8988T (cell line): ENCODE measurements at regions not wholly inside any gene's neighbourhood (a gene's known extent, or its start where the extent isn't known, plus 50 kb on each side); places are given as distances from the start of the nearest gene placed in this dataset.

Experiments used
- DNase-seq: peaks from one replicate; pipeline ENCODE4 v3.0.0; 2011

- DNase-seq = no peak
These were observed 117.9 kb upstream of the CDH18 start for GRCh38 chr5:20105915-20106314.

GRCh38 chr5:20102293-20102692 is 114.3 kb upstream of the CDH18 start:
- no peak for DNase-seq

GRCh38 chr5:20098694-20099093 is 110.7 kb upstream of the CDH18 start:
- DNase-seq = no peak

- no peak for DNase-seq
These were observed 100.4 kb upstream of the CDH18 start for GRCh38 chr5:20088361-20088760.

- no peak for DNase-seq
These were observed 99.3 kb upstream of the CDH18 start for GRCh38 chr5:20087299-20087698.

- DNase-seq = no peak
These were observed 89.2 kb upstream of the CDH18 start for GRCh38 chr5:20077186-20077585.

GRCh38 chr5:20056933-20057332 is 68.9 kb upstream of the CDH18 start:
- DNase-seq = no peak

- DNase-seq = no peak
These were observed 67.3 kb upstream of the CDH18 start for GRCh38 chr5:20055301-20055700.

GRCh38 chr5:20050262-20050661 is 62.3 kb upstream of the CDH18 start:
- DNase-seq = no peak

GRCh38 chr5:20044460-20044859 is 56.5 kb upstream of the CDH18 start:
- no peak for DNase-seq

GRCh38 chr5:20041326-20042274 is 53.6 kb upstream of the CDH18 start:
- DNase-seq = no peak

GRCh38 chr5:20040901-20041300 is 52.9 kb upstream of the CDH18 start:
- DNase-seq = no peak
